MG63 (cell line): ENCODE measurements at regions not wholly inside any gene's neighbourhood (a gene's known extent, or its start where the extent isn't known, plus 50 kb on each side); places are given as distances from the start of the nearest gene placed in this dataset.

Source experiments
- DNase-seq: peaks from one replicate; pipeline ENCODE4 v3.0.0-alpha.2; 2020
- H3K27me3 ChIP-seq: fragments of 250-450 bp; sonication (Bioruptor Pico); 2 replicates; pipeline ENCODE4 v1.5.1; 2020; ENCODE audit warnings: mild to moderate bottlenecking, moderate library complexity
- H3K36me3 ChIP-seq: fragments of 250-450 bp; sonication (Bioruptor Pico); 2 replicates; pipeline ENCODE4 v1.5.1; 2020; ENCODE audit warnings: mild to moderate bottlenecking, moderate library complexity
- H3K4me3 ChIP-seq: fragments of 250-450 bp; sonication (Bioruptor Pico); 2 replicates; pipeline ENCODE4 v1.5.1; 2020; ENCODE audit warnings: mild to moderate bottlenecking, moderate library complexity
- H3K9me3 ChIP-seq: fragments of 250-450 bp; sonication (Bioruptor Pico); 2 replicates; pipeline ENCODE4 v1.5.1; 2020; ENCODE audit warnings: mild to moderate bottlenecking, moderate library complexity

- no peak for DNase-seq
- H3K4me3 ChIP-seq, result no peak overlapping the region
- H3K27me3 ChIP-seq, result no peaks in the 10 kb centered on the region
- H3K36me3 ChIP-seq, result no peaks in the 10 kb centered on the region
- H3K9me3 ChIP-seq, result no peaks in the 10 kb centered on the region
These were observed 364.7 kb upstream of the NFE2L3 start for GRCh38 chr7:25787336-25787735.

- H3K36me3 ChIP-seq, result no peaks in the 10 kb centered on the region
- H3K27me3 ChIP-seq, result no peaks in the 10 kb centered on the region
- no peak overlapping the region for H3K4me3 ChIP-seq
- H3K9me3 ChIP-seq, result no peaks in the 10 kb centered on the region
- DNase-seq, result no peak
These were observed 363.6 kb upstream of the NFE2L3 start for GRCh38 chr7:25788371-25788770.

- H3K9me3 ChIP-seq, result no peaks in the 10 kb centered on the region
These were observed 362.9 kb upstream of the NFE2L3 start for GRCh38 chr7:25788961-25789620.

GRCh38 chr7:25789701-25790640 is 362.0 kb upstream of the NFE2L3 start:
- no peak for DNase-seq
- Histone ChIP-seq H3K27me3 (no peaks in the 10 kb centered on the region), H3K9me3 (no peaks in the 10 kb centered on the region), H3K4me3 (no peak overlapping the region), H3K36me3 (no peaks in the 10 kb centered on the region)

More at GRCh38 chr7:25788961-25789620, 362.9 kb upstream of the NFE2L3 start:
- no peak overlapping the region for H3K4me3 ChIP-seq
- no peak for DNase-seq
- no peaks in the 10 kb centered on the region for H3K36me3 ChIP-seq
- H3K27me3 ChIP-seq, result no peaks in the 10 kb centered on the region

- H3K9me3 ChIP-seq, result no peaks in the 10 kb centered on the region
- H3K36me3 ChIP-seq, result no peaks in the 10 kb centered on the region
- H3K4me3 ChIP-seq, result no peak overlapping the region
- no peaks in the 10 kb centered on the region for H3K27me3 ChIP-seq
- DNase-seq, result no peak
These were observed 361.0 kb upstream of the NFE2L3 start for GRCh38 chr7:25790963-25791362.

- DNase-seq, result no peak
- no peaks in the 10 kb centered on the region for H3K27me3 ChIP-seq
- no peak overlapping the region for H3K4me3 ChIP-seq
- no peaks in the 10 kb centered on the region for H3K36me3 ChIP-seq
- H3K9me3 ChIP-seq, result no peaks in the 10 kb centered on the region
These were observed 359.4 kb upstream of the NFE2L3 start for GRCh38 chr7:25792586-25792985.

- no peaks in the 10 kb centered on the region for H3K27me3 ChIP-seq
- no peaks in the 10 kb centered on the region for H3K9me3 ChIP-seq
- no peak for DNase-seq
- no peak overlapping the region for H3K4me3 ChIP-seq
- no peaks in the 10 kb centered on the region for H3K36me3 ChIP-seq
These were observed 356.2 kb upstream of the NFE2L3 start for GRCh38 chr7:25795824-25796235.

GRCh38 chr7:25798344-25798743 is 353.7 kb upstream of the NFE2L3 start:
- H3K36me3 ChIP-seq, result no peaks in the 10 kb centered on the region
- no peaks in the 10 kb centered on the region for H3K9me3 ChIP-seq
- no peaks in the 10 kb centered on the region; the same call in 1 of the 2 replicates for H3K27me3 ChIP-seq
- H3K4me3 ChIP-seq, result no peak overlapping the region
- no peak for DNase-seq

GRCh38 chr7:25801214-25801613 is 350.8 kb upstream of the NFE2L3 start:
- no peak for DNase-seq
- Histone ChIP-seq H3K36me3 (no peaks in the 10 kb centered on the region), H3K9me3 (no peaks in the 10 kb centered on the region), H3K27me3 (peaks cover 4% of the 10 kb centered on the region; the same call in 1 of the 2 replicates), H3K4me3 (no peak overlapping the region)

GRCh38 chr7:25802057-25802456 is 349.9 kb upstream of the NFE2L3 start:
- Histone ChIP-seq H3K9me3 (no peaks in the 10 kb centered on the region), H3K36me3 (no peaks in the 10 kb centered on the region), H3K27me3 (peaks cover 4% of the 10 kb centered on the region; the same call in 1 of the 2 replicates), H3K4me3 (no peak overlapping the region)
- DNase-seq, result no peak

GRCh38 chr7:25802473-25802872 is 349.5 kb upstream of the NFE2L3 start:
- no peaks in the 10 kb centered on the region for H3K36me3 ChIP-seq
- no peak overlapping the region for H3K4me3 ChIP-seq
- no peak for DNase-seq
- H3K27me3 ChIP-seq, result peaks cover 4% of the 10 kb centered on the region; the same call in 1 of the 2 replicates
- H3K9me3 ChIP-seq, result no peaks in the 10 kb centered on the region

GRCh38 chr7:25803117-25803887 is 348.7 kb upstream of the NFE2L3 start:
- Histone ChIP-seq H3K9me3 (no peaks in the 10 kb centered on the region), H3K36me3 (no peaks in the 10 kb centered on the region), H3K27me3 (peaks cover 4% of the 10 kb centered on the region; the same call in 1 of the 2 replicates), H3K4me3 (no peak overlapping the region)
- no peak for DNase-seq

GRCh38 chr7:25804154-25804553 is 347.8 kb upstream of the NFE2L3 start:
- Histone ChIP-seq H3K4me3 (no peak overlapping the region), H3K36me3 (no peaks in the 10 kb centered on the region), H3K27me3 (peaks cover 4% of the 10 kb centered on the region; the same call in 1 of the 2 replicates), H3K9me3 (no peaks in the 10 kb centered on the region)
- no peak for DNase-seq

- Histone ChIP-seq H3K4me3 (no peak overlapping the region), H3K9me3 (no peaks in the 10 kb centered on the region), H3K36me3 (no peaks in the 10 kb centered on the region), H3K27me3 (peaks cover 4% of the 10 kb centered on the region; the same call in 1 of the 2 replicates)
- DNase-seq, result no peak
These were observed 346.8 kb upstream of the NFE2L3 start for GRCh38 chr7:25805027-25805687.

- Histone ChIP-seq H3K36me3 (no peaks in the 10 kb centered on the region), H3K9me3 (no peaks in the 10 kb centered on the region), H3K4me3 (no peak overlapping the region), H3K27me3 (peaks cover 4% of the 10 kb centered on the region; the same call in 1 of the 2 replicates)
- DNase-seq, result no peak
These were observed 344.8 kb upstream of the NFE2L3 start for GRCh38 chr7:25807086-25807611.

GRCh38 chr7:25809441-25809840 is 342.6 kb upstream of the NFE2L3 start:
- no peak for DNase-seq
- H3K36me3 ChIP-seq, result no peaks in the 10 kb centered on the region
- no peak overlapping the region for H3K4me3 ChIP-seq
- no peaks in the 10 kb centered on the region for H3K27me3 ChIP-seq
- H3K9me3 ChIP-seq, result no peaks in the 10 kb centered on the region
